GM12878 (cell line): ENCODE measurements at regions not wholly inside any gene's neighbourhood (a gene's known extent, or its start where the extent isn't known, plus 50 kb on each side); places are given as distances from the start of the nearest gene placed in this dataset.

Source experiments
- ATAC-seq: fragments of 200-7000 bp; cut with Tn5 transposase; 3 replicates; pipeline ENCODE4 v1.9.1; 2020; ENCODE audit warnings: mild to moderate bottlenecking, moderate library complexity
- BruUV-seq: library from RNA; stranded (reverse); fragments of 400-500 nt; replicated peaks from 2 replicates; lab custom pipeline; 2021; lab: Mats Ljungman, UMichigan
- CTCF ChIA-PET: fragments of 300-600 bp; sonication (Branson Sonifier 250); formaldehyde crosslinking; extraction: SDS; loops from one replicate; lab custom pipeline; 2021; ENCODE audit warnings: inconsistent platforms; lab: Yijun Ruan, JAX
- POLR2A ChIA-PET: fragments of 350-600 bp; formaldehyde crosslinking; extraction: SDS; loops from one replicate; lab custom pipeline; 2021; ENCODE audit warnings: inconsistent platforms; lab: Charles Lee
- RAD21 ChIA-PET: fragments of 300-600 bp; sonication (Branson Sonifier 250); formaldehyde crosslinking; loops from one replicate; lab custom pipeline; 2023; ENCODE audit warnings: antibody characterized with exemption; ENCODE audit not compliant: unreplicated experiment; lab: Charles Lee
- SMC1A ChIA-PET: fragments of 300-600 bp; sonication (Branson Sonifier 250); formaldehyde crosslinking; loops from one replicate; lab custom pipeline; 2023; ENCODE audit not compliant: unreplicated experiment, uncharacterized antibody; lab: Charles Lee
- DNase-seq: peaks from one replicate; pipeline ENCODE4 v3.0.0-alpha.2; 2011; ENCODE audit warnings: low read depth, low spot score
- FAIRE-seq: peaks from 3 replicates; lab custom pipeline; 2011; peaks lifted over from hg19 to GRCh38; lab: Jason Lieb, UNC
- H2AFZ ChIP-seq: 2 replicates; pipeline ENCODE4 v1.6.0; 2011; ENCODE audit warnings: low read depth, low read length, control low read depth; ENCODE audit not compliant: control insufficient read depth
- H3K27ac ChIP-seq: 2 replicates; pipeline ENCODE4 v1.5.1; 2011; ENCODE audit warnings: control low read depth; ENCODE audit not compliant: control insufficient read depth, insufficient read depth
- H3K27me3 ChIP-seq, 2 experiments: replicated peaks in 1 of 2; 2 replicates each; pipeline versions ENCODE4 v1.6.0 to v1.6.1; 2011; ENCODE audit warnings: low read length in 1 of 2; ENCODE audit not compliant: control insufficient read depth in 2 of 2, insufficient read depth in 2 of 2
- H3K36me3 ChIP-seq, 2 experiments: 2 replicates each; pipeline ENCODE4 v1.5.1; 2011; ENCODE audit warnings: low read length in 1 of 2; ENCODE audit not compliant: control insufficient read depth in 2 of 2, insufficient read depth in 2 of 2
- H3K4me1 ChIP-seq: 2 replicates; pipeline ENCODE4 v1.6.1; 2011; ENCODE audit warnings: mild to moderate bottlenecking, low read length, moderate library complexity, mixed read lengths; ENCODE audit not compliant: control insufficient read depth, insufficient read depth
- H3K4me2 ChIP-seq: 2 replicates; pipeline ENCODE4 v1.6.0; 2011; ENCODE audit warnings: control low read depth; ENCODE audit not compliant: control insufficient read depth, insufficient read depth
- H3K4me3 ChIP-seq: fragments of 200-600 bp; sonication (generic); 2 replicates; pipeline ENCODE4 v1.5.1; 2016
- H3K79me2 ChIP-seq: 2 replicates; pipeline ENCODE4 v1.6.0; 2011; ENCODE audit warnings: low read length; ENCODE audit not compliant: control insufficient read depth, insufficient read depth
- H3K9ac ChIP-seq: 2 replicates; pipeline ENCODE4 v1.8.0; 2011; ENCODE audit warnings: low read length, control low read depth, mixed read lengths; ENCODE audit not compliant: control insufficient read depth, insufficient read depth
- H3K9me3 ChIP-seq: replicated peaks from 3 replicates; pipeline ENCODE4 v1.5.1; 2011; ENCODE audit warnings: mild to moderate bottlenecking, low read length; ENCODE audit not compliant: control insufficient read depth, insufficient read depth
- H4K20me1 ChIP-seq: 2 replicates; pipeline ENCODE4 v1.6.0; 2011; ENCODE audit not compliant: control insufficient read depth, insufficient read depth
- BACH1 ChIP-seq: fragments of 450-650 bp; IDR thresholded peaks from 2 replicates; pipeline ENCODE4 v1.6.1; 2017; ENCODE audit warnings: mild to moderate bottlenecking, borderline replicate concordance
- CHD4 ChIP-seq: fragments of 200-600 bp; sonication (generic); IDR thresholded peaks from 2 replicates; pipeline ENCODE4 v1.6.1; 2016; ENCODE audit warnings: mild to moderate bottlenecking
- EGR1 ChIP-seq, 2 experiments: IDR thresholded peaks; 1 replicate in 1 of 2; 2 replicates in 1 of 2; pipeline ENCODE4 v1.6.1; 2011 to 2012; ENCODE audit warnings: low read depth in 2 of 2, low read length in 2 of 2, borderline replicate concordance in 1 of 2, mild to moderate bottlenecking in 1 of 2, moderate library complexity in 1 of 2
- FOS ChIP-seq: IDR thresholded peaks from 3 replicates; pipeline ENCODE4 v1.6.1; 2011; ENCODE audit warnings: borderline replicate concordance; ENCODE audit not compliant: insufficient read length; ENCODE audit errors: extremely low read depth
- MXI1 ChIP-seq: fragments of 150-350 bp; IDR thresholded peaks from 2 replicates; pipeline ENCODE4 v1.6.1; 2011; ENCODE audit warnings: low read depth, mild to moderate bottlenecking, inconsistent platforms, low read length, improper control_type of control experiment
- NFYB ChIP-seq: IDR thresholded peaks from 2 replicates; pipeline ENCODE4 v1.6.1; 2011; ENCODE audit warnings: low read depth, mild to moderate bottlenecking, low read length, improper control_type of control experiment, moderate library complexity; ENCODE audit not compliant: insufficient read depth
- PAX8 ChIP-seq: fragments of 450-650 bp; IDR thresholded peaks from 2 replicates; pipeline ENCODE4 v1.6.1; 2017; ENCODE audit warnings: mild to moderate bottlenecking, moderate library complexity
- PML ChIP-seq: IDR thresholded peaks from 2 replicates; pipeline ENCODE4 v1.6.1; 2012; ENCODE audit warnings: low read length, inconsistent platforms
- POU2F2 ChIP-seq: IDR thresholded peaks from 3 replicates; pipeline ENCODE4 v1.6.1; 2011; ENCODE audit warnings: low read depth, mild to moderate bottlenecking, low read length, borderline replicate concordance
- ZNF24 ChIP-seq: fragments of 450-650 bp; IDR thresholded peaks from 2 replicates; pipeline ENCODE4 v1.6.1; 2017; ENCODE audit warnings: antibody characterized with exemption, mild to moderate bottlenecking
- ZNF274 ChIP-seq: IDR thresholded peaks from one replicate; pipeline ENCODE4 v1.8.0; 2011; ENCODE audit not compliant: insufficient read length, insufficient read depth
- WGBS: methylation state at CpG from one replicate; pipeline ENCODE4 v1.1.6; 2016; ENCODE audit warnings: low lambda C conversion rate; ENCODE audit not compliant: insufficient replicate concordance, insufficient coverage; ENCODE audit errors: missing lambda C conversion rate; 5-methylcytosine and 5-hydroxymethylcytosine counted together
- in situ Hi-C: fragments of 300-500 bp; cut with MboI; formaldehyde crosslinking; loops from 9 replicates; pipeline ENCODE4 v1.14.3; 2018; ENCODE audit warnings: mixed read lengths
- intact Hi-C: fragments of 100-400 bp; cut with micrococcal nuclease; formaldehyde crosslinking; loops from one replicate; pipeline ENCODE4 v1.14.2; 2022; ENCODE audit not compliant: unreplicated experiment
- TF ChIP-seq, protein P1 (sequence below): fragments of 150-350 bp; IDR thresholded peaks from 2 replicates; pipeline ENCODE4 v1.6.1; 2016; ENCODE audit warnings: low read depth, low read length
- TF ChIP-seq, protein P2 (sequence below): IDR thresholded peaks from 2 replicates; pipeline ENCODE4 v1.6.1; 2012; ENCODE audit warnings: low read depth, low read length, improper control_type of control experiment
- TF ChIP-seq, protein P3 (sequence below): fragments of 450-650 bp; IDR thresholded peaks from 2 replicates; pipeline ENCODE4 v1.6.1; 2016; ENCODE audit warnings: mild to moderate bottlenecking
- TF ChIP-seq, protein P4 (sequence below): fragments of 450-650 bp; IDR thresholded peaks from 2 replicates; pipeline ENCODE4 v1.6.1; 2016; ENCODE audit warnings: mild to moderate bottlenecking, moderate library complexity, borderline replicate concordance

DNA sequence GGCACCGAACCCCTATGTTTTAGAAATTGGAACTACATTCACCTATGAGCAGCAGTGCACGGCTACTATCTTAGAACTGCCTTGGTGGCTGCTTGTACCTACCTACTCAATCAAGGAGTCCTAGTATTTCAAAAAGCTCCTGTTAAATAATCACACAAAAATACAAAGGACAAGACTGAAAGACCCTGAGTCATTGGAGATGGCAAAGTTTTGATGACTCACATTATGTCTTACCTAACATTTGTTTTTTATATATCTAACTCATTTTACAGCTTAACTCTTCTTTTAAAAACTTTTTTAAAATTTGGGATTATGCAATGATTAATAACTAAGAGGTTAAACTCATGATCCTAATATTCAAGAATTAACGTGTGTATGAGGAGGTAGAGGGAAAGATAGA lies 1206.0 kb upstream of the TMPRSS15 start:
- Histone ChIP-seq H3K27ac (no peak overlapping the region), H3K79me2 (no peaks in the 10 kb centered on the region), H2AFZ (no peak overlapping the region), H3K4me1 (no peaks in the 10 kb centered on the region), H3K36me3 (no peaks in the 10 kb centered on the region), H3K4me3 (no peak overlapping the region), H3K9me3 (no peaks in the 10 kb centered on the region), H3K4me2 (no peak overlapping the region), H3K9ac (no peak overlapping the region), H3K27me3 (no peaks in the 10 kb centered on the region), H4K20me1 (no peaks in the 10 kb centered on the region)
- in situ Hi-C loops, result no loop called here
- DNase-seq (no peak), FAIRE-seq (no peak), ATAC-seq (no peak)
- WGBS, result 0% methylated on average over 3 of the region's 3 CpGs
- intact Hi-C loops, result no loop called here
- ChIA-PET SMC1A (interaction anchor here (0.9 to 1.0 kb wide), 2 partner anchors 20 to 74 kb away, joined by 3 read pairs; no protein-coding TSS in a partner anchor), POLR2A (no interaction called here), CTCF (interaction anchor here (0.7 to 1.3 kb wide), 2 partner anchors 424 to 1361 kb away, joined by 3 to 4 read pairs; no protein-coding TSS in a partner anchor), RAD21 (interaction anchor here (0.8 kb wide), 1 partner anchor 181 kb away, joined by 3 read pairs; no protein-coding TSS in a partner anchor)
- no TSS peak for BruUV-seq
- TF ChIP-seq NFYB (no peak), CHD4 (no peak), BACH1 (no peak), ZNF24 (no peak), ZNF274 (no peak), PML (no peak), EGR1 (IDR thresholded peaks at IDR 0.05; ENCODE audit: borderline replicate concordance in 1 of 2, low read depth in 2 of 2, low read length in 2 of 2) (no peak), MXI1 (no peak), PAX8 (no peak), POU2F2 (no peak), FOS (no peak)
- TF ChIP-seq, protein P1, sequence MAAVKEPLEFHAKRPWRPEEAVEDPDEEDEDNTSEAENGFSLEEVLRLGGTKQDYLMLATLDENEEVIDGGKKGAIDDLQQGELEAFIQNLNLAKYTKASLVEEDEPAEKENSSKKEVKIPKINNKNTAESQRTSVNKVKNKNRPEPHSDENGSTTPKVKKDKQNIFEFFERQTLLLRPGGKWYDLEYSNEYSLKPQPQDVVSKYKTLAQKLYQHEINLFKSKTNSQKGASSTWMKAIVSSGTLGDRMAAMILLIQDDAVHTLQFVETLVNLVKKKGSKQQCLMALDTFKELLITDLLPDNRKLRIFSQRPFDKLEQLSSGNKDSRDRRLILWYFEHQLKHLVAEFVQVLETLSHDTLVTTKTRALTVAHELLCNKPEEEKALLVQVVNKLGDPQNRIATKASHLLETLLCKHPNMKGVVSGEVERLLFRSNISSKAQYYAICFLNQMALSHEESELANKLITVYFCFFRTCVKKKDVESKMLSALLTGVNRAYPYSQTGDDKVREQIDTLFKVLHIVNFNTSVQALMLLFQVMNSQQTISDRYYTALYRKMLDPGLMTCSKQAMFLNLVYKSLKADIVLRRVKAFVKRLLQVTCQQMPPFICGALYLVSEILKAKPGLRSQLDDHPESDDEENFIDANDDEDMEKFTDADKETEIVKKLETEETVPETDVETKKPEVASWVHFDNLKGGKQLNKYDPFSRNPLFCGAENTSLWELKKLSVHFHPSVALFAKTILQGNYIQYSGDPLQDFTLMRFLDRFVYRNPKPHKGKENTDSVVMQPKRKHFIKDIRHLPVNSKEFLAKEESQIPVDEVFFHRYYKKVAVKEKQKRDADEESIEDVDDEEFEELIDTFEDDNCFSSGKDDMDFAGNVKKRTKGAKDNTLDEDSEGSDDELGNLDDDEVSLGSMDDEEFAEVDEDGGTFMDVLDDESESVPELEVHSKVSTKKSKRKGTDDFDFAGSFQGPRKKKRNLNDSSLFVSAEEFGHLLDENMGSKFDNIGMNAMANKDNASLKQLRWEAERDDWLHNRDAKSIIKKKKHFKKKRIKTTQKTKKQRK, result no peak
- TF ChIP-seq, protein P2, sequence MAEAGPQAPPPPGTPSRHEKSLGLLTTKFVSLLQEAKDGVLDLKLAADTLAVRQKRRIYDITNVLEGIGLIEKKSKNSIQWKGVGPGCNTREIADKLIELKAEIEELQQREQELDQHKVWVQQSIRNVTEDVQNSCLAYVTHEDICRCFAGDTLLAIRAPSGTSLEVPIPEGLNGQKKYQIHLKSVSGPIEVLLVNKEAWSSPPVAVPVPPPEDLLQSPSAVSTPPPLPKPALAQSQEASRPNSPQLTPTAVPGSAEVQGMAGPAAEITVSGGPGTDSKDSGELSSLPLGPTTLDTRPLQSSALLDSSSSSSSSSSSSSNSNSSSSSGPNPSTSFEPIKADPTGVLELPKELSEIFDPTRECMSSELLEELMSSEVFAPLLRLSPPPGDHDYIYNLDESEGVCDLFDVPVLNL, result no peak
- TF ChIP-seq, protein P3, sequence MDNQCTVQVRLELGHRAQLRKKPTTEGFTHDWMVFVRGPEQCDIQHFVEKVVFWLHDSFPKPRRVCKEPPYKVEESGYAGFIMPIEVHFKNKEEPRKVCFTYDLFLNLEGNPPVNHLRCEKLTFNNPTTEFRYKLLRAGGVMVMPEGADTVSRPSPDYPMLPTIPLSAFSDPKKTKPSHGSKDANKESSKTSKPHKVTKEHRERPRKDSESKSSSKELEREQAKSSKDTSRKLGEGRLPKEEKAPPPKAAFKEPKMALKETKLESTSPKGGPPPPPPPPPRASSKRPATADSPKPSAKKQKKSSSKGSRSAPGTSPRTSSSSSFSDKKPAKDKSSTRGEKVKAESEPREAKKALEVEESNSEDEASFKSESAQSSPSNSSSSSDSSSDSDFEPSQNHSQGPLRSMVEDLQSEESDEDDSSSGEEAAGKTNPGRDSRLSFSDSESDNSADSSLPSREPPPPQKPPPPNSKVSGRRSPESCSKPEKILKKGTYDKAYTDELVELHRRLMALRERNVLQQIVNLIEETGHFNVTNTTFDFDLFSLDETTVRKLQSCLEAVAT, result no peak
- TF ChIP-seq, protein P4, sequence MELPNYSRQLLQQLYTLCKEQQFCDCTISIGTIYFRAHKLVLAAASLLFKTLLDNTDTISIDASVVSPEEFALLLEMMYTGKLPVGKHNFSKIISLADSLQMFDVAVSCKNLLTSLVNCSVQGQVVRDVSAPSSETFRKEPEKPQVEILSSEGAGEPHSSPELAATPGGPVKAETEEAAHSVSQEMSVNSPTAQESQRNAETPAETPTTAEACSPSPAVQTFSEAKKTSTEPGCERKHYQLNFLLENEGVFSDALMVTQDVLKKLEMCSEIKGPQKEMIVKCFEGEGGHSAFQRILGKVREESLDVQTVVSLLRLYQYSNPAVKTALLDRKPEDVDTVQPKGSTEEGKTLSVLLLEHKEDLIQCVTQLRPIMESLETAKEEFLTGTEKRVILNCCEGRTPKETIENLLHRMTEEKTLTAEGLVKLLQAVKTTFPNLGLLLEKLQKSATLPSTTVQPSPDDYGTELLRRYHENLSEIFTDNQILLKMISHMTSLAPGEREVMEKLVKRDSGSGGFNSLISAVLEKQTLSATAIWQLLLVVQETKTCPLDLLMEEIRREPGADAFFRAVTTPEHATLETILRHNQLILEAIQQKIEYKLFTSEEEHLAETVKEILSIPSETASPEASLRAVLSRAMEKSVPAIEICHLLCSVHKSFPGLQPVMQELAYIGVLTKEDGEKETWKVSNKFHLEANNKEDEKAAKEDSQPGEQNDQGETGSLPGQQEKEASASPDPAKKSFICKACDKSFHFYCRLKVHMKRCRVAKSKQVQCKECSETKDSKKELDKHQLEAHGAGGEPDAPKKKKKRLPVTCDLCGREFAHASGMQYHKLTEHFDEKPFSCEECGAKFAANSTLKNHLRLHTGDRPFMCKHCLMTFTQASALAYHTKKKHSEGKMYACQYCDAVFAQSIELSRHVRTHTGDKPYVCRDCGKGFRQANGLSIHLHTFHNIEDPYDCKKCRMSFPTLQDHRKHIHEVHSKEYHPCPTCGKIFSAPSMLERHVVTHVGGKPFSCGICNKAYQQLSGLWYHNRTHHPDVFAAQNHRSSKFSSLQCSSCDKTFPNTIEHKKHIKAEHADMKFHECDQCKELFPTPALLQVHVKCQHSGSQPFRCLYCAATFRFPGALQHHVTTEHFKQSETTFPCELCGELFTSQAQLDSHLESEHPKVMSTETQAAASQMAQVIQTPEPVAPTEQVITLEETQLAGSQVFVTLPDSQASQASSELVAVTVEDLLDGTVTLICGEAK, result no peak
